CD4-positive, alpha-beta T cell treated with Interleukin-1 beta for 1 hour (primary cell): ENCODE measurements at regions not wholly inside any gene's neighbourhood (a gene's known extent, or its start where the extent isn't known, plus 50 kb on each side); places are given as distances from the start of the nearest gene placed in this dataset.
A peak's percentile ranks its signal among the peaks of the same experiment; 100 is the strongest.

ENCODE experiments used
- DNase-seq, 2 donors: peaks; one replicate each; pipeline ENCODE4 v3.0.0-alpha.2; 2020 to 2022

DNA sequence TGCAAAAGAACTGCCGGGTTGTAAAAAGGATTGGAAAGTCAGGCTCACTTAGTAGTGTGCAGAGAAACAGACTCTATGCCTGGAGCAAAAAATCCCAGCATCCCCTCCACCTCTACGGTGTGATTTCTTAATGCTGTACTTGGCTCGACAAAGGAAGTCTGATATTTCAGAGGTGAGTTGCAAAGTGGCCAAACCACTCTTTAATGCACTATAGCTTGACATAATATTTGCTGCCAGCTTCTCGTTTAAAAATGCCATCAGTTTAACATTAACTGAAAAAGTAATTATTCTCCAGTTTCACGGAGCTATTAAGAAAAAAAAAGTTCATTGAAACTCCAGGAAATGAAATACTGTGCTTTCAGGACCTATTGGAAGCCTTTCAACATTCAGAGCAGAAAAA lies 448.3 kb upstream of the ZFP42 start:
- no peak for DNase-seq

GRCh38 chr4:187550256-187550950 lies 445.2 kb upstream of the ZFP42 start:
- DNase-seq: no peak

- DNase-seq: no peak
Measured at GRCh38 chr4:187552781-187553180, 442.8 kb upstream of the ZFP42 start.

DNA sequence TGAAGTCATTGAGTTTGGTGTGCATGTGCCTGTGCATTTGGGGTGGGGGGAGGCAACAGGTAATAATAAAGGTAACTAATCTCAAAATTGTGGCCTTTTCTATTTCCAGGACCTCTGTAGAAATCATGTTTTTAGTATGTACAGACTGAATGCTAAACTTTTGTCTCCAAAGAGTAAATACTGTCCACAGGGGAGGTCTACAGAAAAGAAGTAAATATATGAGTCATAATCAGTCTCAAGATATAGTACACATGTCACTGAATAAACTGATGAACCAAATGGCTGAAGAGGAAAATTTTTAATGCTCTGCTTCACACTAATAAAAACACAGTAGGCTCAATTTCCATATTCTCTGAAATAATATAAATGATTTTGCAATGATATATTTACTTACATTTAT lies 440.4 kb upstream of the ZFP42 start:
- DNase-seq: no peak

DNA sequence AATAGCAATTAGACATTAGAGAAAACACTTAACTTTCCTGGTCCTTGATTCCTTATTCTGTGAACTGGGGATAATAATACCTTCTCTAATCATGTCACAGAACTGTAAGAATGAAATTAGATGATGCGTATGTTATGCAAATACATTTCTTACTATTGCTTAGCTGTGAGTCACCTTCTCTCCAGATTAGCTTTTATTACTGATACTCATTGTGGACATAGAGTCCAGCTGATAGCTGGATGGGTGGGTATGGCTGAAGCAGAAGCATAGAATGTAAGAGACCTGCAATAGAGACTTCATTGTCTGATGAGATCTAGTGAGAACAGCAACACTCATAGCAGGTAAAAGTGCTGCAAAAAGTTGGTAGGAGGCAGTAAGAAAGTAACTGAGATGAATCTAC lies 437.2 kb upstream of the ZFP42 start:
- DNase-seq: no peak

DNA sequence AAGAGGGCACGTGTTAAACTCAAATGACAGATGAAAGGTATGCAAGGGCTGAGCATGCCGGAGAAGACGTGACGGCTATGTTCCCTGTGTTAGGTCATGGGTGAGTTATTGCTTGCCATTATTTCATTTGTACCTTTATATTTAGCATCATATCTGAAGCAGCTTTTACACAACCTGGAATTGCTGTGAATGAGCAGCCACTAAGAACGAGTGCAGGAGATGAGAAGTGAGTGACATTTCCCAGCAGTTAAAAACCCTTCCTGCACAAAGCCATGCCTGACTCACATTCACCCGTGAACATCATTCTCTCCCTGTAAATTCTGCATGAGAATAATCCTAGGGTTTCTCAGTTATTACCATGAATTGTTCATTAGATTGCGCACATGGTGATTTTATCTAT lies 433.2 kb upstream of the ZFP42 start:
- DNase-seq: no peak

DNA sequence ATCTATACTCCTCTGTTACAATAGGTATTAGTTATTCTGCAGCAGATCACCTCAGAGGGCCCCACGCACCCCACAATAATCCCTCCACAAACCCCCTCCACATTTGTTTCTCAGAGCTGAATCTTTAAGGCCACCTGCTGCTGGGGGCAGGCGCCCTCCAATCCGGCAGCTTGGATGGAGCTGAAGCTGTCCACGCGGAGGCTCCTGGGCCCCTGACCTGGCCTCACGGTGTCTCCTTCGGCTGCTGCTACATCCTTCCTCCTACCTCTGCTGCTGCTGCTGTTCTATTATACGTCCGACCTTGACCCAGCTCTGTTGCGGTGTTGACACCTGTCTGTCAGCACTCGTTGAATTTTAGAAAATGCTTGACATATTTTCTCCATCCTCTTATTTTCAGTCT lies 430.2 kb upstream of the ZFP42 start:
- DNase-seq: no peak

GRCh38 chr4:187569871-187570270 lies 425.7 kb upstream of the ZFP42 start:
- no peak for DNase-seq

DNA sequence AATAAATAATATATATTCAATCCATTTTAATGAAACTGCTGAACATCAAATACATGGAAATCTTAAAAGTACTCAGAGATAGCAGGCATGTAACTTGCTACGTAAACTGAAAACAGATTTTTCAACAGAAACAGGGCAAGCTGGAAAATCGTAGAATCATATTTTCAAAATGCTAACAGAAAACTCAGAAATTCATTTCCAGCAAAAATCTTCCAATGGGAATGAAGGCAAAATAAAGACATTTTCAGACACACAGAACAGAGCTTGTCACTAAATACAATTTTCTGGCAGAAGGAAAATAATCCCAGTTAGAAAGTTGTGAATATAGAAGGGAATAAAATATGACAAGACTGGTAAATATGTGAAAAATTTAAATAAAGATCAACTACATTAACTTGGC lies 419.9 kb upstream of the ZFP42 start:
- no peak for DNase-seq

DNA sequence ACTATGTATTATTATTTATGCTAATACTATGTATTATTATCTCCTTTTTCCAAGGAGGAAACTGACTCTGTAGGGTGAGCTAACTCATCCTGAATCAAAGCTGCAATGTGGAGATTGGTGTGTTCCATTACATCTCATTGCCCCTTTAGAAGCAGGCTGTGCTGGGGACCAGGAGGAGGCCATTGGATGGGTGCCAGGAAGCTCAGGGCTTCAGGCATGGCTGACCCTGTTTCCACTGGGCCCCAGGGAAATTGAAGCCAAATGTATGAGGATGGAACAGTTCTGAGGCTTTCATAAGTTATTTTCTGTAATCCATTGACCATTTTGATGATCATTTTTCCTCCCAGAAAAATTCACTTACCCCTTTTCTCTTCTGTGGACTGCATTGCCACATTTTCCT lies 418.8 kb upstream of the ZFP42 start:
- DNase-seq: no peak

- no peak for DNase-seq
Measured at GRCh38 chr4:187577941-187578480, 417.6 kb upstream of the ZFP42 start.

- DNase-seq: no peak
Measured at GRCh38 chr4:187586892-187587291, 408.7 kb upstream of the ZFP42 start.

DNA sequence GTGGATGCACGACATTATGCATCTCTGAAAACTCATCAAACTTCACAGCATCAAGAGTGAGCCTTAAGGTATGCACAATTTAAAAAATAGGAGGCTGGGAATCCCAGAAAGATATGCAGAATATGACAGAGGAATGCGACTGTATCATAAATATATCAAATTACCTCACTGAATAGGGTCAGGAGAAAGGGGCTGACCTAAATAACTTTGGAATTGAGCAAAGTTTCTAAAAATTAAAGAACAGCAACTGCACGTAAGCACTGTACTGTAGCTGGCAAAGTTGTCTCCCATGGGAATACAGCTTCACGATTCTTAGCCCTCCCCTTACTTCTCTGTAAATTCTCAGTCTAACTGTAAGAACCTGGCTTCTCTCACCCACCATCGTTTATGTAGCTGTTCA lies 397.4 kb upstream of the ZFP42 start:
- DNase-seq: no peak

DNA sequence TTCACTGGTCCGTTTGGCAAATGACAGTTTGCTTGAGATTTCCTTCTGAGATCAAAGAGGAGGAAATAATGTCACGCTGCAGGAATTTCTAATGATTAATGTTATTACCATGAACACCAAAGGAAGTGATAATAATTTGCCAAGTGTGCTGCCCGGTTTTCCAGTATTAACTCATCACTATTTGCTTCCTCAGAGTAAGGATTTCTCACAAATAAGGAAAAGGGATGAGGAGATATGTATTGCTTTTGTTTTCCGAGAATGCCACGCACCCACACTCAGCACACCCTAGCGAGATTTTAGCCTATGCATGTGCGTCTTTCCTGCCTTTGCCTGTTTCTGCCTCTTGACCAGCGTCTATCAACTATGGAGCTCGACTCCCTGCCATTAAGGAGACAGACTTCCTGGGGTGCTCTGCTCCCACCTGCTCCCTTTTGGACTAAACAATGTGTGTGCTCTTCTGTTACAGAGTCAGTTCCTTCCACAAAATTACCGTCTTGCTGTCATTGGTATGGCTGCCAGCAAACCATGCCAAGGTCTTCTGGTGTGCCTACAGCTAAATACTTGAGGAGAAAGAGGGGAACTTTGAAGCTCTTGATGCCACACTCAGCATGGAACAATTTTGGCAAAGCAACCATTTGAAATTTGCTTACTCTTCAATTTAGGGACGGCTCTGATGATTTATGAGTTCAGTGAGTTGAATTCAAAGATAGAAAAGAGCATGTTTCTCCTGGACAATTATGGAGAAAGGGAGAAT lies 393.1 kb upstream of the ZFP42 start:
- DNase-seq: no peak

- no peak for DNase-seq
Measured at GRCh38 chr4:187603093-187604025, 392.2 kb upstream of the ZFP42 start.

- DNase-seq: no peak
Measured at GRCh38 chr4:187604984-187605383, 390.6 kb upstream of the ZFP42 start.

DNA sequence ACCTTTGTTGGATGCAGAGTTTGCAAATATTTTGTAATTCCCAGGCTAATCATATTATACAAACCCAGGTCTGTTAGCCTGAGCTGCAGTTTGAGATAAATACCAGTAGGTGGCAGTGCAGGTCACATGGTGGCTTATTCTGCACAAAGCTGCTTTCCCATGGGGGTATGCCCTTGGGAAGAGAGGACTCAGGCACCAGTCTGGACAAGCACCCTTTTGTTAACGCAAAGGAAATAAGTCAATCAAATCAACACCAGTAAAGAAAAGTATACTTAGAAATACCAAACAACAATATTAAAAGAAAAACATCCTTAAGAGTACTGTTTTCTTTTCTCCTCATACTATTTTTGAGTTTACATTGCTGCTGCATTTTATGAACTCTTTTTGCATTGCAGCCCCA lies 389.0 kb upstream of the ZFP42 start:
- DNase-seq: peak in 1 of 2 donors; percentile 1

GRCh38 chr4:187608001-187608421 lies 387.6 kb upstream of the ZFP42 start:
- DNase-seq: no peak

DNA sequence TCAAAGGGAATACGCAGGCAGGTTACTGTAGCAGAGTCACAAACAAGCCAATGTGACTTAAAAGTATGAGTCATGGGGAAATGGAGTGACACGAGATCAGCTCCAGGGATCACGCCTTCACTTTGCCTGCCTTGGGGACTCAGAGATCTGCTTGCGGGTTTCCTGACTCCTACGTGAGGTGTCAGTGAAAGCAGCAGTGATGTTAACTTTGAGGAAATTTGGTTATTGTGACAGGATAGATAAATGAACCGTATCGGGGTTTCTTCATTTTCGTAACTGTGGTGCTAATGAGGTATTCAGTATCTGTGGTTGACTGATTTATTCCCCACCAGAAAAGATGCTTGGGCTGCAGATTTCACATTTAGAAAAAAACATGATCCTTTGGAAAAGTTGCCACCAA lies 383.3 kb upstream of the ZFP42 start:
- DNase-seq: no peak

GRCh38 chr4:187613089-187613839 lies 382.3 kb upstream of the ZFP42 start:
- DNase-seq: no peak

DNA sequence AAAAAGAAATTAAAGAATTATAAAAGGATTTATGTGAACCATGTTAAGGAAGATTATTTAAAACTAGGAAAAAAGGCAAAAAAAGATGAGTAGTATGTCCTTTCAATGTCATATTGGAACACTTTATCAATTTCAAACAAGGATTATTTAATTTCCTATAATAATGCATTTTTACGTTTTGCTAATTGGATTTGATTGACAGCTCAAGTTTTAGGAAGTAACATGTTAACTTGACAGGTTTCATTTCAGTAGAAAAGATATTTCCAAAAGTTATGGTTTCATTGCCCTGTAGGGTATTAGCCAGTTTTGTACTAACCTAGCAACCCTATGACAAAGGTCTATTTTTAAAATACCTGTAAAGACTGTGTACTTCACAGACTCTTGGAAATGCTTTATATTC lies 379.6 kb upstream of the ZFP42 start:
- no peak for DNase-seq

DNA sequence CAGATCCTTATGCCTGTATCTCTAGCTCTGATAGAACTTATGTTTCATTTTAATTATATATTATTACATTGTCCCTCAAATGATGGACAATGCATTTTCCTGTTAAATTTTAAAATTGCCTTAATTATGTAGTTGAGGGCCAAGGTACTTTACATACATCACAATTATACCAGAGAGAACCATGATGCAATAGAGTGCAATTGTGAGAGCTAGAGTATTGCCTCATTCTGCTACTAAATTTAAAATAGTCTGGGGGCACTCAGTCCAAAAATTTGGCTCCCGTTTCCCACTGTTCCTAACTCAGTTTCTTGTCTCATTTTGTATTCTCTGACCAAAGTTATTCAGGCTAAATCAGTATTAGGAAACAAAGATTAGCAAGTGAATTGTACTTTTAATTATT lies 378.5 kb upstream of the ZFP42 start:
- no peak for DNase-seq
